PC-9 (cell line): ENCODE measurements at regions not wholly inside any gene's neighbourhood (a gene's known extent, or its start where the extent isn't known, plus 50 kb on each side); places are given as distances from the start of the nearest gene placed in this dataset.

Experiments
- BruUV-seq: library from RNA; stranded (reverse); fragments of 400-500 nt; replicated peaks from 2 replicates; lab custom pipeline; 2021; lab: Mats Ljungman, UMichigan
- CTCF ChIA-PET: fragments of 300-600 bp; sonication (Branson Sonifier 250); formaldehyde crosslinking; loops from one replicate; lab custom pipeline; 2022; ENCODE audit warnings: antibody characterized with exemption; lab: Charles Lee
- POLR2A ChIA-PET: fragments of 300-600 bp; sonication (Branson Sonifier 250); formaldehyde crosslinking; loops from one replicate; lab custom pipeline; 2022; ENCODE audit warnings: antibody characterized with exemption; ENCODE audit not compliant: unreplicated experiment; lab: Charles Lee
- DNase-seq, 2 experiments: peaks; one replicate each; pipeline versions ENCODE4 v3.0.0 to v3.0.0-alpha.2; 2015 to 2022; ENCODE audit warnings: mixed read lengths in 1 of 2
- H2AFZ ChIP-seq: fragments of 200-600 bp; sonication (generic); 2 replicates; pipeline ENCODE4 v1.8.1; 2017; ENCODE audit warnings: antibody characterized with exemption
- H3F3A ChIP-seq: fragments of 200-600 bp; sonication (generic); 2 replicates; pipeline ENCODE4 v1.8.1; 2017; ENCODE audit warnings: antibody characterized with exemption, mild to moderate bottlenecking, low read depth; ENCODE audit not compliant: insufficient read depth
- H3K27ac ChIP-seq: fragments of 200-600 bp; sonication (generic); 2 replicates; pipeline ENCODE4 v1.6.1; 2016; ENCODE audit warnings: mixed run types
- H3K27me3 ChIP-seq: fragments of 200-600 bp; sonication (generic); 2 replicates; pipeline ENCODE4 v1.6.1; 2016; ENCODE audit warnings: low read depth, mixed run types; ENCODE audit not compliant: insufficient read depth
- H3K36me3 ChIP-seq: fragments of 200-600 bp; sonication (generic); 2 replicates; pipeline ENCODE4 v1.6.1; 2016; ENCODE audit warnings: low read depth, mixed run types
- H3K4me1 ChIP-seq: fragments of 200-600 bp; sonication (generic); replicated peaks from 2 replicates; pipeline ENCODE4 v1.6.1; 2016; ENCODE audit warnings: mixed run types; ENCODE audit not compliant: insufficient read depth
- H3K4me2 ChIP-seq: fragments of 200-600 bp; sonication (generic); 2 replicates; pipeline ENCODE4 v1.6.1; 2017; ENCODE audit warnings: mixed run types
- H3K4me3 ChIP-seq: fragments of 200-600 bp; sonication (generic); 2 replicates; pipeline ENCODE4 v1.6.1; 2016; ENCODE audit warnings: mixed run types
- H3K79me2 ChIP-seq: fragments of 200-600 bp; sonication (generic); 2 replicates; pipeline ENCODE4 v1.6.1; 2017; ENCODE audit warnings: low read depth, mixed run types
- H3K9me2 ChIP-seq: fragments of 200-600 bp; sonication (generic); 2 replicates; pipeline ENCODE4 v1.8.1; 2017; ENCODE audit warnings: mild to moderate bottlenecking; ENCODE audit not compliant: insufficient read depth
- H3K9me3 ChIP-seq: fragments of 200-600 bp; sonication (generic); 2 replicates; pipeline ENCODE4 v1.8.1; 2016; ENCODE audit warnings: low read depth; ENCODE audit not compliant: insufficient read depth
- H4K20me1 ChIP-seq: fragments of 200-600 bp; sonication (generic); 2 replicates; pipeline ENCODE4 v1.8.1; 2017; ENCODE audit not compliant: insufficient read depth
- CTCF ChIP-seq: fragments of 200-600 bp; sonication (generic); conservative IDR thresholded peaks from 2 replicates; pipeline ENCODE4 v1.6.1; 2017; ENCODE audit warnings: mixed run types, antibody characterized with exemption, mild to moderate bottlenecking, moderate library complexity
- EZH2 ChIP-seq: fragments of 200-600 bp; sonication (generic); IDR thresholded peaks from 2 replicates; pipeline ENCODE4 v1.8.0; 2017; ENCODE audit warnings: antibody characterized with exemption, low read depth
- intact Hi-C: fragments of 100-400 bp; cut with micrococcal nuclease; formaldehyde crosslinking; loops from one replicate; pipeline ENCODE4 v1.10.0; 2022; ENCODE audit not compliant: unreplicated experiment

- Histone ChIP-seq H3F3A (no peaks in the 10 kb centered on the region), H2AFZ (no peak overlapping the region), H3K27ac (no peak overlapping the region), H3K4me2 (no peak overlapping the region), H3K79me2 (no peaks in the 10 kb centered on the region), H3K27me3 (no peaks in the 10 kb centered on the region), H3K36me3 (no peaks in the 10 kb centered on the region), H3K4me1 (no peaks in the 10 kb centered on the region), H3K9me2 (no peaks in the 10 kb centered on the region), H4K20me1 (no peaks in the 10 kb centered on the region), H3K9me3 (no peaks in the 10 kb centered on the region), H3K4me3 (no peak overlapping the region)
- POLR2A ChIA-PET: no interaction called here
- no TSS peak for BruUV-seq
- no peak for DNase-seq
- no peak for TF ChIP-seq EZH2
- CTCF ChIA-PET: interaction anchor here (0.6 kb wide), 2 partner anchors 40 to 73 kb away, joined by 4 to 8 read pairs; no protein-coding TSS in a partner anchor
- intact Hi-C loops: loop anchor here (10.0 kb wide), 2 partner anchors 225 to 805 kb away; partner anchors contain the start of gene CCNT2
These were observed 144.1 kb upstream of the MGAT5 start for GRCh38 chr2:134109725-134110124.

- intact Hi-C loops: loop anchor here (10.0 kb wide), 2 partner anchors 226 to 804 kb away; partner anchors contain the start of gene CCNT2
- TF ChIP-seq EZH2 (no peak), CTCF (no peak)
- POLR2A ChIA-PET: no interaction called here
- BruUV-seq: no TSS peak
- H3K27me3 ChIP-seq: no peaks in the 10 kb centered on the region
- H3K36me3 ChIP-seq: no peaks in the 10 kb centered on the region
- no peak for DNase-seq
- H3K9me2 ChIP-seq: no peaks in the 10 kb centered on the region
- no peaks in the 10 kb centered on the region for H3F3A ChIP-seq
- no peak overlapping the region for H3K4me3 ChIP-seq
- CTCF ChIA-PET: interaction anchor here (0.6 kb wide), 1 partner anchor 72 kb away, joined by 8 read pairs; no protein-coding TSS in a partner anchor
- H3K4me1 ChIP-seq: no peaks in the 10 kb centered on the region
- no peaks in the 10 kb centered on the region for H3K79me2 ChIP-seq
- no peak overlapping the region for H3K4me2 ChIP-seq
- H4K20me1 ChIP-seq: no peaks in the 10 kb centered on the region
- H3K27ac ChIP-seq: no peak overlapping the region
- H3K9me3 ChIP-seq: no peaks in the 10 kb centered on the region
- H2AFZ ChIP-seq: no peak overlapping the region
These were observed 143.3 kb upstream of the MGAT5 start for GRCh38 chr2:134110532-134110931.

DNA sequence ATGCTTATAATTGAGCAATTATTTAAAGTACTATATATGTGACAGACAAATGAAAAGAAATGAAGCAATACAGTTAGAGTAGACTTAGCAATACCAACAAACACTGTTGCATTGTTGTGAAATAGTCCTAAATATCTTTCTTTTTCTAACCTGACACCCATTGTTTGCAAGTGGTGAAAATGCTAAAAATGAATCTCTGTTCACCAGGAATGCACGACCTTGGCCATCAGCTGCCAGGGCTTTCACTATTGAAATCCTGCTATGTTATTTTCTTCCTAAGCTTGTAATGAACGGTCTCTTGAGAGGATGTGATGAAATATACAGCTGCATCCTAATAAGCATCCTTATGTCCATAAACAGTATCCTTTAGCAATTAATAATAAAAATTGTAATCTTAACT lies 136.2 kb upstream of the MGAT5 start:
- no peak for TF ChIP-seq EZH2
- TF ChIP-seq CTCF: no peak
- no peaks in the 10 kb centered on the region for H3F3A ChIP-seq
- H2AFZ ChIP-seq: no peak overlapping the region
- intact Hi-C loops: loop anchor here (1.0 to 10.0 kb wide), 7 partner anchors 70 to 797 kb away; partner anchors contain the start of gene CCNT2
- H3K36me3 ChIP-seq: no peaks in the 10 kb centered on the region
- H4K20me1 ChIP-seq: no peaks in the 10 kb centered on the region
- CTCF ChIA-PET: interaction anchor here (0.5 to 2.0 kb wide), 8 partner anchors 88 to 333 kb away, joined by 3 to 14 read pairs (median 4); no protein-coding TSS in a partner anchor
- POLR2A ChIA-PET: interaction anchor here (0.7 kb wide), 1 partner anchor 670 kb away, joined by 6 read pairs; no protein-coding TSS in a partner anchor
- DNase-seq: no peak
- no peak overlapping the region for H3K4me2 ChIP-seq
- no peaks in the 10 kb centered on the region for H3K9me2 ChIP-seq
- H3K27ac ChIP-seq: no peak overlapping the region
- peaks cover 11% of the 10 kb centered on the region for H3K79me2 ChIP-seq
- H3K9me3 ChIP-seq: no peaks in the 10 kb centered on the region
- H3K4me3 ChIP-seq: no peak overlapping the region
- no peaks in the 10 kb centered on the region for H3K27me3 ChIP-seq
- peaks cover 12% of the 10 kb centered on the region for H3K4me1 ChIP-seq
- no TSS peak for BruUV-seq
